HG03280 (cell line): ENCODE measurements at regions not wholly inside any gene's neighbourhood (a gene's known extent, or its start where the extent isn't known, plus 50 kb on each side); places are given as distances from the start of the nearest gene placed in this dataset.

Experiments used
- ATAC-seq: cut with Tn5 transposase; IDR thresholded peaks from one replicate; pipeline ENCODE4 v1.9.1; 2021; ENCODE audit warnings: mild to moderate bottlenecking, moderate library complexity; ENCODE audit not compliant: unreplicated experiment

- no peak for ATAC-seq
Observed at GRCh38 chr9:110133608-110134210, 74.2 kb downstream of the C9orf152 start.

- ATAC-seq, result no peak
Observed at GRCh38 chr9:110135846-110136245, 72.1 kb downstream of the C9orf152 start.

GRCh38 chr9:110136802-110137201 is 71.2 kb downstream of the C9orf152 start:
- ATAC-seq, result no peak

- ATAC-seq, result no peak
Observed at GRCh38 chr9:110140276-110140675, 67.7 kb downstream of the C9orf152 start.

GRCh38 chr9:110141227-110141793 is 66.6 kb downstream of the C9orf152 start:
- no peak for ATAC-seq

- ATAC-seq, result no peak
Observed at GRCh38 chr9:110142253-110142652, 65.7 kb downstream of the C9orf152 start.

GRCh38 chr9:110142868-110143481 is 65.0 kb downstream of the C9orf152 start:
- no peak for ATAC-seq

- peak; percentile 43 for ATAC-seq
Observed at GRCh38 chr9:110143485-110143884, 64.5 kb downstream of the C9orf152 start.

- peak; percentile 59 for ATAC-seq
Observed at GRCh38 chr9:110143950-110144545, 63.9 kb downstream of the C9orf152 start.

GRCh38 chr9:110146373-110146772 is 61.6 kb downstream of the C9orf152 start:
- ATAC-seq, result no peak

GRCh38 chr9:110148384-110148783 is 59.6 kb downstream of the C9orf152 start:
- ATAC-seq, result peak; percentile 78

- no peak for ATAC-seq
Observed at GRCh38 chr9:110148891-110149290, 59.1 kb downstream of the C9orf152 start.
